ENCODE measurements at regions not wholly inside any gene's neighbourhood (a gene's known extent, or its start where the extent isn't known, plus 50 kb on each side); places are given as distances from the start of the nearest gene placed in this dataset.

- TF ChIP-seq ELK1 (IDR thresholded peaks at IDR 0.05; ENCODE audit: borderline replicate concordance, low read depth, low read length) (no peak), POLR2A (IDR thresholded peaks at IDR 0.05; ENCODE audit: low read depth, low read length) (no peak), CTCF (conservative IDR thresholded peaks at IDR 0.05; ENCODE audit: low read depth, low read length) (no peak), USF2 (IDR thresholded peaks at IDR 0.05; ENCODE audit: low read depth, low read length) (no peak), RAD21 (IDR thresholded peaks at IDR 0.05; ENCODE audit: low read length) (no peak), RFX5 (IDR thresholded peaks at IDR 0.05; ENCODE audit: low read depth, low read length) (no peak), MXI1 (IDR thresholded peaks at IDR 0.05; ENCODE audit: borderline replicate concordance, low read depth, low read length) (no peak), CEBPB (IDR thresholded peaks at IDR 0.05; ENCODE audit: low read depth, low read length) (no peak), BHLHE40 (IDR thresholded peaks at IDR 0.05; ENCODE audit: low read depth, low read length) (no peak), MAFK (IDR thresholded peaks at IDR 0.05; ENCODE audit: low read depth, low read length) (no peak), FOS (IDR thresholded peaks at IDR 0.05; ENCODE audit: low read depth, low read length) (no peak), MAZ (IDR thresholded peaks at IDR 0.05; ENCODE audit: borderline replicate concordance, low read depth, low read length) (no peak), SMC3 (IDR thresholded peaks at IDR 0.05; ENCODE audit: low read depth, low read length) (no peak), NFE2L2 (IDR thresholded peaks at IDR 0.05; ENCODE audit: low read depth, low read length) (no peak)
Observed at GRCh38 chr14:30799933-30800332, 74.4 kb upstream of the COCH start.

Measured in IMR-90 (cell line).